ENCODE measurements at regions not wholly inside any gene's neighbourhood (a gene's known extent, or its start where the extent isn't known, plus 50 kb on each side); places are given as distances from the start of the nearest gene placed in this dataset.
"Not testable (repeated sequence)": the region's sequence is repeated elsewhere in the genome, so short reads cannot be mapped to it uniquely, and the experiment has no call there.

GRCh38 chr10:83371696-83372490 lies 767.4 kb upstream of the GHITM start:
- no peak for DNase-seq

- no peak for DNase-seq
Observed at GRCh38 chr10:83372646-83373045, 766.7 kb upstream of the GHITM start.

GRCh38 chr10:83373671-83374070 lies 765.6 kb upstream of the GHITM start:
- no peak for DNase-seq

- DNase-seq, result no peak
Observed at GRCh38 chr10:83374741-83375140, 764.6 kb upstream of the GHITM start.

GRCh38 chr10:83375274-83375673 lies 764.0 kb upstream of the GHITM start:
- no peak for DNase-seq

GRCh38 chr10:83397806-83398205 lies 741.5 kb upstream of the GHITM start:
- DNase-seq, result no peak

- no peak for DNase-seq
Observed at GRCh38 chr10:83410570-83410969, 728.7 kb upstream of the GHITM start.

GRCh38 chr10:83425306-83425705 lies 714.0 kb upstream of the GHITM start:
- DNase-seq, result no peak

GRCh38 chr10:83427101-83427500 lies 712.2 kb upstream of the GHITM start:
- no peak for DNase-seq

- no peak for DNase-seq
Observed at GRCh38 chr10:83432261-83433045, 706.9 kb upstream of the GHITM start.

- no peak for DNase-seq
Observed at GRCh38 chr10:83433705-83434104, 705.6 kb upstream of the GHITM start.

- DNase-seq, result no peak
Observed at GRCh38 chr10:83448013-83448412, 691.3 kb upstream of the GHITM start.

- DNase-seq, result no peak
Observed at GRCh38 chr10:83458611-83459010, 680.7 kb upstream of the GHITM start.

- no peak for DNase-seq
Observed at GRCh38 chr10:83459124-83459523, 680.2 kb upstream of the GHITM start.

- DNase-seq, result no peak
Observed at GRCh38 chr10:83469728-83470331, 669.5 kb upstream of the GHITM start.

- no peak for DNase-seq
Observed at GRCh38 chr10:83476211-83476610, 663.1 kb upstream of the GHITM start.

- no peak for DNase-seq
Observed at GRCh38 chr10:83489161-83489560, 650.1 kb upstream of the GHITM start.

GRCh38 chr10:83492004-83492403 lies 647.3 kb upstream of the GHITM start:
- DNase-seq, result no peak

- DNase-seq, result no peak
Observed at GRCh38 chr10:83512681-83513080, 626.6 kb upstream of the GHITM start.

GRCh38 chr10:83515001-83515400 lies 624.3 kb upstream of the GHITM start:
- DNase-seq, result no peak

- no peak for DNase-seq
Observed at GRCh38 chr10:83516788-83517187, 622.5 kb upstream of the GHITM start.

GRCh38 chr10:83517456-83517855 lies 621.9 kb upstream of the GHITM start:
- DNase-seq, result no peak

GRCh38 chr10:83518779-83519178 lies 620.5 kb upstream of the GHITM start:
- no peak for DNase-seq

- DNase-seq, result not testable (repeated sequence)
Observed at GRCh38 chr10:83520386-83520785, 618.9 kb upstream of the GHITM start.
